ENCODE measurements at regions not wholly inside any gene's neighbourhood (a gene's known extent, or its start where the extent isn't known, plus 50 kb on each side); places are given as distances from the start of the nearest gene placed in this dataset.

GRCh38 chr20:11792568-11792953, 125.1 kb upstream of the BTBD3 start:
- no peak overlapping the region for H3K4me3 ChIP-seq (ENCODE audit: control insufficient read depth, low read depth, low read length)
- no peak for DNase-seq (ENCODE audit: low read depth)
- no peak for TF ChIP-seq CTCF (IDR thresholded peaks at IDR 0.05; ENCODE audit: control insufficient read depth, insufficient read depth, low read depth, low read length, missing control alignments)

- DNase-seq (ENCODE audit: low read depth), result no peak
- no peak overlapping the region for H3K4me3 ChIP-seq (ENCODE audit: control insufficient read depth, low read depth, low read length)
- TF ChIP-seq CTCF (IDR thresholded peaks at IDR 0.05; ENCODE audit: control insufficient read depth, insufficient read depth, low read depth, low read length, missing control alignments), result no peak
Measured at GRCh38 chr20:11794525-11794924, 123.2 kb upstream of the BTBD3 start.

GRCh38 chr20:11795071-11795615, 122.5 kb upstream of the BTBD3 start:
- no peak overlapping the region for H3K4me3 ChIP-seq (ENCODE audit: control insufficient read depth, low read depth, low read length)
- no peak for DNase-seq (ENCODE audit: low read depth)
- no peak for TF ChIP-seq CTCF (IDR thresholded peaks at IDR 0.05; ENCODE audit: control insufficient read depth, insufficient read depth, low read depth, low read length, missing control alignments)

- TF ChIP-seq CTCF (IDR thresholded peaks at IDR 0.05; ENCODE audit: control insufficient read depth, insufficient read depth, low read depth, low read length, missing control alignments), result no peak
- DNase-seq (ENCODE audit: low read depth), result no peak
- no peak overlapping the region for H3K4me3 ChIP-seq (ENCODE audit: control insufficient read depth, low read depth, low read length)
Measured at GRCh38 chr20:11796026-11796425, 121.7 kb upstream of the BTBD3 start.

GRCh38 chr20:11797156-11797555, 120.5 kb upstream of the BTBD3 start:
- DNase-seq (ENCODE audit: low read depth), result no peak
- H3K4me3 ChIP-seq (ENCODE audit: control insufficient read depth, low read depth, low read length), result no peak overlapping the region
- TF ChIP-seq CTCF (IDR thresholded peaks at IDR 0.05; ENCODE audit: control insufficient read depth, insufficient read depth, low read depth, low read length, missing control alignments), result no peak

- TF ChIP-seq CTCF (IDR thresholded peaks at IDR 0.05; ENCODE audit: control insufficient read depth, insufficient read depth, low read depth, low read length, missing control alignments), result no peak
- H3K4me3 ChIP-seq (ENCODE audit: control insufficient read depth, low read depth, low read length), result no peak overlapping the region
- no peak for DNase-seq (ENCODE audit: low read depth)
Measured at GRCh38 chr20:11799281-11799684, 118.4 kb upstream of the BTBD3 start.

Data from AG09309 (cell line).